ENCODE measurements at regions not wholly inside any gene's neighbourhood (a gene's known extent, or its start where the extent isn't known, plus 50 kb on each side); places are given as distances from the start of the nearest gene placed in this dataset.
"Not testable (repeated sequence)": the region's sequence is repeated elsewhere in the genome, so short reads cannot be mapped to it uniquely, and the experiment has no call there.

DNA sequence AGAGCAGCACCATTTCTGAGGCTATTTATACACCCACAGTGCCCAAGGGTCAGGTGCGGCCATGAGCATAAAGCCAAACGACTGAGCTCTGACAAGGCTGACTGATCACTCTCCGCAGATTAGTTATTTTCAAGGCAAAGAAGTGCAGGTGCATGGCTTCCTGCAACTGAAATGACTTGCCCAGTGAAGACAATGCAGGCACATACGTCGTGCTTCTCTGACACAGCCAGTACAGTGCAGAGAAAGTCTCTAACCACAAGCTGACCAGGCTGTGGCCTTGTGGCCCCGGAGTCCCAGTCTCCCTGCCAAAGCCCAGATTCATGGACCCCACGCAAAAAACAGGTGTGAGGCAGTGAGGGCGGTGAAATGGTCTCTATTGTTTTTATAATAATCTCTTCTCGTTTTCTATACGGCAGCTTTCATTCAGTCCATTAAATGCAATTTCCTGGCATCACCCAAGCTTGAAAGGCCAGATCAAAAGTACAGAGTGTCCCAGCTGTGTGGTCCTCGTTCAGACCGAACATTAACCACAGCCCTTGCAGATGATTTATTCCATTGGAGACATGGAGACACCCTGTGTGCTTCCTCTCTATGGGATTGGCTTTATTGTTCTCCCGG is 447.0 kb upstream of the ID2 start:
- DNase-seq (ENCODE audit: low spot score): no peak

GRCh38 chr2:8235419-8235818 is 446.4 kb upstream of the ID2 start:
- DNase-seq (ENCODE audit: low spot score): no peak

DNA sequence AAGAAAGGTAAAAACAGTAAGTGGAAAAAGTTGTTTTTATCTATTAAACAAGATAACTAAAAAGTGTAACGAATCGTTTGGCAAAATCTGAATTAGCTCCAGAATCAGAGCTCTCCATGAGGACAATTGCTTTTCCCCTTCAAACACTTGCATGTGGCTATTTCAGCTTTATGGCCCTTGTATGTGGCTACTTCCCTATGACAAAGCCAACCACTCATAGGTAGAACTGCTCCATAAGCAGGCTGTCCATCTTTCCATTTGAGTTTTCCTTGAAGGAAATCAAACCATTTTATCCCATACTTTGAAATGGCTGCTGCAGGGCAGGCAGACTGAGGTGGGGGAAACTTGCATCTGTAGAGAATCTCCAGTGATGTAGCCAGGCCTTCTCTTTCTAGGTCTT is 445.5 kb upstream of the ID2 start:
- DNase-seq (ENCODE audit: low spot score): no peak

GRCh38 chr2:8238521-8239230 is 443.2 kb upstream of the ID2 start:
- no peak for DNase-seq (ENCODE audit: low spot score)

DNA sequence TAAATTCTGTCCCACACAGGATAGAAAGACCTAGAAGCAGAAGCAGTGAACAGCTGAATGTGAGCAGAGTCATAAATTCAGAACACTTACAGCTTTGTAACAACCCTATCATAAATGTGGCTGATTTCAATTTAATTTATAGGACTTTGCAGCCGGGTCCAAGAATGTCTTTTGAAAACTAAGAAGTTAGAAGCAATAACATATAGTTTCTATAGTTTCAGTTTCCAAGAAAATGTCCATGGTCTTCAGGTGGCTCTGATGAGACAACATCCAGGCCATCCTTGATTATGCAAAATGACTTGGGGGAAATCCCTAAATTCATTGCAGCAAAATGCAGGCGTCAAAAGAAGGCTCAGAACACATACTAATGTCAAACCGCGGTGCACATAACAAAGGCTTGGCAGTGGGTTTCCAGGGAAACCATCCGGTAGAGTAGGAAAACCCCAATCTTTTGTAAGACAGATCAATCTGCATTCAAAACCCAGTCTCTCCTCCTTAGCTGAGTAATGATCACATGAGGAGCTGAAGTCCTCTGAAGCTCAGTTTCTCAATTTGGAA is 442.2 kb upstream of the ID2 start:
- no peak for DNase-seq (ENCODE audit: low spot score)

GRCh38 chr2:8241317-8241716 is 440.5 kb upstream of the ID2 start:
- no peak for DNase-seq (ENCODE audit: low spot score)

GRCh38 chr2:8242739-8243138 is 439.1 kb upstream of the ID2 start:
- DNase-seq (ENCODE audit: low spot score): no peak

GRCh38 chr2:8243748-8244400 is 438.0 kb upstream of the ID2 start:
- no peak for DNase-seq (ENCODE audit: low spot score)

DNA sequence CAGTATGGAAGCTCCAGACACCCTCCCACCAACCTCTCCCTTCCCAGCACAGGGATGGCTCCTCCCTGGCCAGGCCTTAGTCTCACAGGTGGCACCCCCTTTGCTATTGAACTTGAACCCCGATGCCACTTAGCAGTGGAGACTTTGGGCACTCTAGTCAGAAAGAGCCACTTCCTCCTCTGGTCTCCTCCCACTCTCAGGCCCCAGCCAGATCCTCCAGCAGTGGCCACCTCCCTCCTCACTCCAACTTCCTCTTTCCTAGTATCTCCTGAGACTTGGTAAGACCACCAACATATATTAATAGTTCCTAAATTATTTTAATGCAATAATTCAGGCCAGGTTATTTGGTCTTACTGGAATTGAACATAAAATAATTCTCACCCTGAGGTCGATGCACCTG is 437.2 kb upstream of the ID2 start:
- no peak for DNase-seq (ENCODE audit: low spot score)

DNA sequence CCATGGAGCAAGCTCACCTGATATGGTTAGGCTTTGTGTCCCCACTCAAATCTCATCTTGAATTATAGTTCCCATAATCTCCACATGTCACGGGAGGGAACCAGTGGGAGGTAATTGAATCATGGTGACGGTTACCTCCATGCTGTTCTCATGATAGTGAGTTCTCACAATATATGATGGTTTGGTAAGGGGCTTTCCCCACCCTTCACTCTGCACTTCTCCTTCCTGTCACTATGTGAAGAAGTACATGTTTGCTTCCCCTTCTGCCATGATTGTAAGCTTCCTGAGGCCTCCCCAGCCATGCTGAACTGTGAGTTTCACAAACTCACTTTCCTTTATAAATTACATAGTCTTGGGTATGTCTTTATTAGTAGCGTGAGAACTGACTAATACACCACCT is 435.7 kb upstream of the ID2 start:
- DNase-seq (ENCODE audit: low spot score): no peak

- DNase-seq (ENCODE audit: low spot score): no peak
Observed at GRCh38 chr2:8247905-8248622, 433.8 kb upstream of the ID2 start.

DNA sequence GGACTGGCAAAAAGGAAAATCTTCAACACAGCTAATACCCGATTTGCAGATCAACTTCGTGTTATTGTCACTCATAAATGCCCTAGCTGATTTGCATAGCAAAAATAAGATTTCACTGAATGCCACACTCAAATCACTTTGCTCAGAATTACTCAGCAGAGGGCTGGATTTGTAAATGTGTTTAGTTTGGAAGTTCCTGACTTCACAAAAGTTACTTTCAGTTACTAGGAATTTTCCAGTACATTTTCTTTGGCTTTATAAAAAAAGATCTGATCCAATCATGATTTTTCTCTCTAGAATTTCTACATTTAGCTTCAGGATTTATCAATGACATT is 433.3 kb upstream of the ID2 start:
- DNase-seq (ENCODE audit: low spot score): no peak

DNA sequence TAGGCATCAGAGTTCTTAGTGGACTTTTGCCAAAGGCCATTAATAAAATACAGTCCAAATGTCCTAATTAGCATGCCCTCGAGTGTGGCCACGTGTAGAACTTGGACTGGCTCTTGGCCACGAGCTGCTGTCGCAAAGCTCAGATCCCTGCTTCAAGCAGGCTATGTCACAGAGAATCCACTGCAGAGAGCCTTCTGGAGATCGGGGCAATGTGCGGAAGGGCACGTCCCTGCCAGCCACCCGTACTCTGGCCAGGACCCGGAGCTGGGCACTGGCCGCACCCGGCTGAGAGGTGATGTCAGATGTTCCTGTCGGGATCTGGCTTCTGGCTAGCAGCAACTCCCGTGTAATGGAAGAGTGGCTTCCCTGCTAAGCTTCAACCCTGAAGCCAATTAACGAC is 432.7 kb upstream of the ID2 start:
- no peak for DNase-seq (ENCODE audit: low spot score)

GRCh38 chr2:8249769-8250168 is 432.1 kb upstream of the ID2 start:
- DNase-seq (ENCODE audit: low spot score): no peak

DNA sequence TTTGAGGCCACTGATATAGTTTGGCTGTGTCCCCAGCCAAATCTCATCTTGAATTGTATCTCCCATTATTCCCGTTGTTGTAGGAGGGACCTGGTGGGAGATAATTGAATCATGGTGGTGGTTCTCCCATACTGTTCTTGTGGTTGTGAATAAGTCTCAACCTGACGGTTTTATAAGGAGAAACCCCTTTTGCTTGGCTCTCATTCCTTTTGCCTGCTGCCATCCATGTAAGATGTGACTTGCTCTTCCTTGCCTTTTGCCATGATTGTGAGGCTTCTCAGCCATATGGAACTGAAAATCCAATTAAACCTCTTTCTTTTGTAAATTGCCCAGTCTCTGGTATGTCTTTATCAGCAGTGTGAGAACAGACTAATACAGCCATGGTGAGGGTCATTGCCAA is 431.6 kb upstream of the ID2 start:
- not testable (repeated sequence) for DNase-seq (ENCODE audit: low spot score)

GRCh38 chr2:8251291-8251690 is 430.6 kb upstream of the ID2 start:
- no peak for DNase-seq (ENCODE audit: low spot score)

DNA sequence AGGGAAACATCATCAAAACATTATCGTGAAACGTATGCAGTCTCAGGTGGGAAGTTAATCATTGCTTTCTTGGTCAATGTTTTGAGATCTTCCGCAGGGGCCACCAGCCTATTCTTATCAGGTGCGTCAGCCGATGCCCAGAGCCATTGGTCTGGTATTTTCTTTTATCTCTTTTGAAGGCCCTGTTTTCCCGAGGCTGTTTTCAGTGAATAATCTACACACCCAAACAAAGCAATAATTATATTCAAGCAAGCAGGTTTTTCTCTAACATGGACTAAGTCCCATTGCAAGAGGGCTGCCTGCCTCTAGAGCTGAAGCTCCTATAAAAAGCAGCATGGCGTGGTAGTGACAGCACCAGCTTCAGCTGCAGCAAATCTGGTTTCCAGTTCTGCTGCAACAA is 430.0 kb upstream of the ID2 start:
- no peak for DNase-seq (ENCODE audit: low spot score)

- DNase-seq (ENCODE audit: low spot score): no peak
Observed at GRCh38 chr2:8252997-8253694, 428.7 kb upstream of the ID2 start.

GRCh38 chr2:8253781-8254180 is 428.1 kb upstream of the ID2 start:
- DNase-seq (ENCODE audit: low spot score): no peak

- not testable (repeated sequence) for DNase-seq (ENCODE audit: low spot score)
Observed at GRCh38 chr2:8254214-8254613, 427.6 kb upstream of the ID2 start.

GRCh38 chr2:8254791-8255447 is 426.9 kb upstream of the ID2 start:
- no peak for DNase-seq (ENCODE audit: low spot score)

GRCh38 chr2:8255448-8255800 is 426.4 kb upstream of the ID2 start:
- no peak for DNase-seq (ENCODE audit: low spot score)

All from COLO829 (cell line).